H9 (cell line): ENCODE measurements at regions not wholly inside any gene's neighbourhood (a gene's known extent, or its start where the extent isn't known, plus 50 kb on each side); places are given as distances from the start of the nearest gene placed in this dataset.

Source experiments
- DNase-seq: peaks from one replicate; pipeline ENCODE4 v3.0.0-alpha.2; 2017
- H2AFZ ChIP-seq: one replicate; pipeline ENCODE4 v1.6.1; 2013; ENCODE audit warnings: mild to moderate bottlenecking, low read length, control low read depth, moderate library complexity
- H2AK5ac ChIP-seq: 2 replicates; pipeline ENCODE4 v1.6.1; 2013; ENCODE audit warnings: low read length, control low read depth, mixed read lengths; ENCODE audit not compliant: insufficient read length
- H2BK120ac ChIP-seq: one replicate; pipeline ENCODE4 v1.6.1; 2013; ENCODE audit warnings: low read depth, mild to moderate bottlenecking, low read length, control low read depth, inconsistent platforms; ENCODE audit not compliant: poor library complexity, severe bottlenecking
- H2BK12ac ChIP-seq: 2 replicates; pipeline ENCODE4 v1.6.1; 2013; ENCODE audit warnings: low read length, control low read depth, mixed read lengths, low read depth; ENCODE audit not compliant: insufficient read length
- H2BK15ac ChIP-seq: 2 replicates; pipeline ENCODE4 v1.6.1; 2013; ENCODE audit warnings: low read depth, low read length, control low read depth
- H2BK20ac ChIP-seq: one replicate; pipeline ENCODE4 v1.6.1; 2013; ENCODE audit warnings: low read depth, mild to moderate bottlenecking, low read length, control low read depth, inconsistent platforms; ENCODE audit not compliant: poor library complexity, severe bottlenecking
- H2BK5ac ChIP-seq: 2 replicates; pipeline ENCODE4 v1.6.1; 2013; ENCODE audit warnings: low read length, control low read depth, mixed read lengths; ENCODE audit not compliant: insufficient read length
- H3K14ac ChIP-seq: 2 replicates; pipeline ENCODE4 v1.6.1; 2013; ENCODE audit warnings: low read length, control low read depth; ENCODE audit not compliant: insufficient read depth
- H3K18ac ChIP-seq: 2 replicates; pipeline ENCODE4 v1.6.1; 2013; ENCODE audit warnings: low read depth, mild to moderate bottlenecking, mixed read lengths, low read length, control low read depth; ENCODE audit not compliant: insufficient read length
- H3K23ac ChIP-seq: 2 replicates; pipeline ENCODE4 v1.6.1; 2013; ENCODE audit warnings: low read length, control low read depth, mixed read lengths, low read depth; ENCODE audit not compliant: insufficient read length
- H3K23me2 ChIP-seq: 2 replicates; pipeline ENCODE4 v1.6.1; 2013; ENCODE audit warnings: low read depth, mild to moderate bottlenecking, mixed read lengths, low read length, control low read depth; ENCODE audit not compliant: insufficient read length, poor library complexity, severe bottlenecking
- H3K27ac ChIP-seq: 2 replicates; pipeline ENCODE4 v1.5.1; 2013; ENCODE audit warnings: low read length, control low read depth, mixed read lengths, low read depth; ENCODE audit not compliant: insufficient read length
- H3K27me3 ChIP-seq: 2 replicates; pipeline ENCODE4 v1.6.1; 2013; ENCODE audit warnings: low read length, control low read depth, inconsistent platforms; ENCODE audit not compliant: insufficient read depth
- H3K4ac ChIP-seq: 2 replicates; pipeline ENCODE4 v1.6.1; 2013; ENCODE audit warnings: low read depth, mild to moderate bottlenecking, control low read depth, inconsistent platforms, low read length, moderate library complexity
- H3K4me1 ChIP-seq: 2 replicates; pipeline ENCODE4 v1.6.1; 2013; ENCODE audit warnings: low read length, control low read depth, inconsistent platforms; ENCODE audit not compliant: insufficient read depth
- H3K4me2 ChIP-seq: 2 replicates; pipeline ENCODE4 v1.6.1; 2013; ENCODE audit warnings: low read length, control low read depth, mixed read lengths; ENCODE audit not compliant: insufficient read length, insufficient read depth
- H3K56ac ChIP-seq: 2 replicates; pipeline ENCODE4 v1.6.1; 2013; ENCODE audit warnings: low read depth, mild to moderate bottlenecking, mixed read lengths, low read length, control low read depth; ENCODE audit not compliant: insufficient read length
- H3K79me1 ChIP-seq: 2 replicates; pipeline ENCODE4 v1.6.1; 2013; ENCODE audit warnings: low read depth, mild to moderate bottlenecking, moderate library complexity, low read length, control low read depth, inconsistent platforms; ENCODE audit not compliant: insufficient read depth, poor library complexity, severe bottlenecking
- H3K79me2 ChIP-seq: 2 replicates; pipeline ENCODE4 v1.6.1; 2013; ENCODE audit warnings: low read length, control low read depth, inconsistent platforms; ENCODE audit not compliant: insufficient read depth
- H3K9ac ChIP-seq: 2 replicates; pipeline ENCODE4 v1.6.1; 2013; ENCODE audit warnings: low read length, control low read depth, mixed read lengths; ENCODE audit not compliant: insufficient read length; ENCODE audit errors: extremely low read depth
- H3K9me3 ChIP-seq: one replicate; pipeline ENCODE4 v1.6.1; 2013; ENCODE audit warnings: low read depth, low read length, inconsistent platforms; ENCODE audit not compliant: control insufficient read depth
- H3T11ph ChIP-seq: one replicate; pipeline ENCODE4 v1.6.1; 2013; ENCODE audit warnings: mild to moderate bottlenecking, low read length, control low read depth, inconsistent platforms
- H4K20me1 ChIP-seq: one replicate; pipeline ENCODE4 v1.6.1; 2013; ENCODE audit not compliant: control insufficient read depth, insufficient read length, insufficient read depth
- H4K5ac ChIP-seq: 2 replicates; pipeline ENCODE4 v1.6.1; 2013; ENCODE audit warnings: low read depth, mild to moderate bottlenecking, mixed read lengths, low read length, control low read depth; ENCODE audit not compliant: insufficient read length
- H4K8ac ChIP-seq: replicated peaks from 2 replicates; pipeline ENCODE4 v1.6.1; 2013; ENCODE audit warnings: low read length, control low read depth, mixed read lengths, low read depth; ENCODE audit not compliant: insufficient read length
- H4K91ac ChIP-seq: 2 replicates; pipeline ENCODE4 v1.6.1; 2013; ENCODE audit warnings: low read depth, mild to moderate bottlenecking, moderate library complexity, mixed read lengths, low read length, control low read depth; ENCODE audit not compliant: insufficient read length
- H3K27ac Mint-ChIP-seq, 3 experiments: 2 replicates in 2 of 3; 3 replicates in 1 of 3; pipeline ENCODE4 v1.8.0; 2020 to 2021; ENCODE audit warnings: mixed read lengths in 3 of 3, mild to moderate bottlenecking in 1 of 3, moderate library complexity in 1 of 3
- H3K27me3 Mint-ChIP-seq: 2 replicates; pipeline ENCODE4 v1.8.0; 2021; ENCODE audit warnings: low read depth, mild to moderate bottlenecking, moderate library complexity, mixed read lengths
- H3K36me3 Mint-ChIP-seq, 3 experiments: 2 replicates in 2 of 3; 3 replicates in 1 of 3; pipeline ENCODE4 v1.8.0; 2020 to 2021; ENCODE audit warnings: low read depth in 3 of 3, mixed read lengths in 3 of 3; ENCODE audit not compliant: insufficient read depth in 1 of 3
- H3K4me1 Mint-ChIP-seq, 2 experiments: 2 replicates each; pipeline ENCODE4 v1.8.0; 2020; ENCODE audit warnings: mixed read lengths in 2 of 2
- H3K4me3 Mint-ChIP-seq, 2 experiments: 2 replicates in 1 of 2; 3 replicates in 1 of 2; pipeline ENCODE4 v1.8.0; 2020 to 2021; ENCODE audit warnings: mild to moderate bottlenecking in 2 of 2, mixed read lengths in 2 of 2, moderate library complexity in 1 of 2
- H3K9me3 Mint-ChIP-seq, 2 experiments: 2 replicates in 1 of 2; 3 replicates in 1 of 2; pipeline ENCODE4 v1.8.0; 2020; ENCODE audit warnings: mild to moderate bottlenecking in 2 of 2, mixed read lengths in 2 of 2, moderate library complexity in 1 of 2
- CTCF ChIP-seq: fragments of 200-600 bp; sonication (generic); conservative IDR thresholded peaks from 3 replicates; pipeline ENCODE4 v1.8.0; 2021; ENCODE audit warnings: antibody characterized with exemption, mild to moderate bottlenecking
- WGBS: extraction: QIAGEN DNeasy Blood & Tissue Kit; methylation state at CpG from one replicate; pipeline ENCODE4 v1.1.7; 2013; ENCODE audit warnings: missing lambda C conversion rate, low lambda C conversion rate, mixed read lengths; ENCODE audit not compliant: insufficient read length; ENCODE audit errors: extremely low coverage; 5-methylcytosine and 5-hydroxymethylcytosine counted together

DNA sequence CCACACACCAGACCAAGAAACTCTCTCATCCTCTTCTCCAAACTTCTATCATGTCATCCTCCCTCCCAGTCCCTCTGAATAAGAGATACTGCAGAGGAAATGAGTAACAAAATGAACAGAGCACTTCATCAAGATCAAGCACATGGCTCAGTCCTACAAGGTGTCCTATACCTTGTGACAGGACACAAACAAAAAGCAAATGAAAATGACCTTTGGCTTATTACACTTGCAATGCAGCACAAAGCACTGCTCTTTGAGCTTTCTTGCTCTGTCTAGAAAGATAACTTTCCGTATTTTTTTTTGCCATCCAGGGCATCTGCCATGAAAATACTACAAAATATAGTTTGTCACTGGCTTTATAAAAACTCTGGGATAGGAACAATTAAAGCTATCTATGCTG lies 402.7 kb downstream of the HNRNPD start:
- no peak overlapping the region for H3K4me2 ChIP-seq
- no peak overlapping the region for H2BK12ac ChIP-seq
- no peak overlapping the region for H2AFZ ChIP-seq
- no peak overlapping the region for H3K9ac ChIP-seq
- no peak overlapping the region for H2BK15ac ChIP-seq
- no peak overlapping the region for H3K27ac ChIP-seq
- H4K8ac ChIP-seq: no peak overlapping the region
- WGBS: no CpG with 5 or more reads among the region's 1 CpG
- no peak overlapping the region for H3K14ac ChIP-seq
- no peak overlapping the region for H4K5ac ChIP-seq
- H3K36me3 Mint-ChIP-seq: no peaks in the 10 kb centered on the region
- H3K27ac Mint-ChIP-seq: no peak overlapping the region
- H3K9me3 ChIP-seq: no peaks in the 10 kb centered on the region
- H3K4me1 Mint-ChIP-seq: peaks cover 3 to 7% of the 10 kb centered on the region in 2 experiments; a peak in 2 of 4 replicates
- no peaks in the 10 kb centered on the region for H3K79me1 ChIP-seq
- H4K91ac ChIP-seq: no peak overlapping the region
- no peak overlapping the region for H2AK5ac ChIP-seq
- H3K23ac ChIP-seq: no peak overlapping the region
- no peak overlapping the region for H3K4ac ChIP-seq
- H3K4me3 Mint-ChIP-seq: no peak overlapping the region
- H2BK120ac ChIP-seq: no peak overlapping the region
- H3K79me2 ChIP-seq: no peaks in the 10 kb centered on the region
- no peak overlapping the region for H3K56ac ChIP-seq
- H3K27me3 ChIP-seq: no peaks in the 10 kb centered on the region
- no peak for DNase-seq
- no peak overlapping the region for H2BK20ac ChIP-seq
- TF ChIP-seq CTCF: no peak
- no peak overlapping the region for H3K18ac ChIP-seq
- H3K4me1 ChIP-seq: no peaks in the 10 kb centered on the region
- H2BK5ac ChIP-seq: no peak overlapping the region
- no peaks in the 10 kb centered on the region for H4K20me1 ChIP-seq
- no peaks in the 10 kb centered on the region for H3K27me3 Mint-ChIP-seq
- no peak overlapping the region for H3T11ph ChIP-seq
- no peaks in the 10 kb centered on the region for H3K9me3 Mint-ChIP-seq
- H3K23me2 ChIP-seq: no peaks in the 10 kb centered on the region
